Prostate gland (tissue), 2 donors: ENCODE measurements at regions not wholly inside any gene's neighbourhood (a gene's known extent, or its start where the extent isn't known, plus 50 kb on each side); places are given as distances from the start of the nearest gene placed in this dataset.

Experiments
- DNase-seq: peaks from one replicate; pipeline ENCODE4 v3.0.0-alpha.2; 2019; ENCODE audit warnings: low spot score
- H3K27ac ChIP-seq, 2 donors: fragments of 200-600 bp; sonication (generic); 2 replicates each; pipeline ENCODE4 v1.5.1; 2017 to 2019
- H3K27me3 ChIP-seq: fragments of 200-600 bp; sonication (generic); replicated peaks from 2 replicates; pipeline ENCODE4 v1.5.1; 2019; ENCODE audit not compliant: insufficient read depth
- H3K36me3 ChIP-seq, 2 donors: fragments of 200-600 bp; sonication (generic); 1 replicate in 1 of 2; 2 replicates in 1 of 2; pipeline versions ENCODE4 v1.5.1 to v1.8.1; 2017 to 2019
- H3K4me1 ChIP-seq: fragments of 200-600 bp; sonication (generic); replicated peaks from 2 replicates; pipeline ENCODE4 v1.5.1; 2019
- H3K4me3 ChIP-seq, 2 donors: fragments of 200-600 bp; sonication (generic); 2 replicates each; pipeline ENCODE4 v1.5.1; 2017 to 2019
- H3K9me3 ChIP-seq: fragments of 200-600 bp; sonication (generic); 2 replicates; pipeline ENCODE4 v1.5.1; 2017
- CTCF ChIP-seq, 4 experiments: fragments of 200-600 bp in 2 of 4; fragments of 450-650 bp in 2 of 4; sonication (generic) in 2 of 4; IDR thresholded peaks; 1 replicate in 3 of 4; 2 replicates in 1 of 4; pipeline ENCODE4 v1.5.1; 2016 to 2019; ENCODE audit warnings: antibody characterized with exemption in 4 of 4, mild to moderate bottlenecking in 2 of 4, moderate library complexity in 2 of 4
- POLR2A ChIP-seq: fragments of 450-650 bp; IDR thresholded peaks from one replicate; pipeline ENCODE4 v1.6.1; 2016; ENCODE audit warnings: antibody characterized with exemption, mild to moderate bottlenecking
- POLR2AphosphoS5 ChIP-seq: sonication (generic); formaldehyde crosslinking; IDR thresholded peaks from one replicate; pipeline ENCODE4 v1.6.1; 2017; ENCODE audit warnings: antibody characterized with exemption
- WGBS: methylation state at CpG from one replicate; pipeline ENCODE4 v1.1.5; 2018; 5-methylcytosine and 5-hydroxymethylcytosine counted together
- intact Hi-C: fragments of 100-400 bp; cut with DNase I; formaldehyde crosslinking; loops from one replicate; pipeline ENCODE4 v1.14.2; 2022

GRCh38 chr15:93467337-93467736, 378.3 kb upstream of the RGMA start:
- H3K4me1 ChIP-seq, result no peaks in the 10 kb centered on the region
- intact Hi-C loops, result no loop called here
- no peak for DNase-seq

GRCh38 chr15:93466380-93466779, 377.4 kb upstream of the RGMA start:
- intact Hi-C loops, result no loop called here
- Histone ChIP-seq H3K27me3 (no peaks in the 10 kb centered on the region), H3K36me3 (no peaks in the 10 kb centered on the region), H3K9me3 (no peaks in the 10 kb centered on the region), H3K27ac (no peak overlapping the region), H3K4me3 (no peak overlapping the region), H3K4me1 (no peaks in the 10 kb centered on the region)
- no peak for TF ChIP-seq POLR2A
- TF ChIP-seq CTCF (IDR thresholded peaks at IDR 0.05), result no peak
- no peak for TF ChIP-seq POLR2AphosphoS5
- no peak for DNase-seq
- 59% methylated on average over 1 of the region's 1 CpG for WGBS

More at GRCh38 chr15:93467337-93467736, 378.3 kb upstream of the RGMA start:
- no peak overlapping the region for H3K4me3 ChIP-seq
- H3K27ac ChIP-seq, result no peak overlapping the region
- no peaks in the 10 kb centered on the region for H3K27me3 ChIP-seq
- no peaks in the 10 kb centered on the region for H3K9me3 ChIP-seq
- no peaks in the 10 kb centered on the region for H3K36me3 ChIP-seq
- 23% methylated on average over 3 of the region's 3 CpGs for WGBS
- TF ChIP-seq CTCF (IDR thresholded peaks at IDR 0.05), result no peak
- TF ChIP-seq POLR2A, result no peak
- no peak for TF ChIP-seq POLR2AphosphoS5

- H3K36me3 ChIP-seq, result no peaks in the 10 kb centered on the region
- intact Hi-C loops, result no loop called here
- 87% methylated on average over 4 of the region's 4 CpGs for WGBS
- no peaks in the 10 kb centered on the region for H3K27me3 ChIP-seq
- H3K9me3 ChIP-seq, result no peaks in the 10 kb centered on the region
- DNase-seq, result no peak
- no peak overlapping the region for H3K4me3 ChIP-seq
- H3K4me1 ChIP-seq, result no peaks in the 10 kb centered on the region
- no peak overlapping the region for H3K27ac ChIP-seq
- TF ChIP-seq POLR2AphosphoS5 (no peak), POLR2A (no peak), CTCF (IDR thresholded peaks at IDR 0.05) (no peak)
Observed at GRCh38 chr15:93462690-93463089, 373.7 kb upstream of the RGMA start.

- Histone ChIP-seq H3K27me3 (no peaks in the 10 kb centered on the region), H3K9me3 (no peaks in the 10 kb centered on the region), H3K36me3 (no peaks in the 10 kb centered on the region), H3K27ac (no peak overlapping the region), H3K4me1 (no peaks in the 10 kb centered on the region), H3K4me3 (no peak overlapping the region)
- TF ChIP-seq POLR2AphosphoS5 (no peak), POLR2A (no peak), CTCF (IDR thresholded peaks at IDR 0.05) (no peak)
- no peak for DNase-seq
- intact Hi-C loops, result no loop called here
Observed at GRCh38 chr15:93460717-93461116, 371.7 kb upstream of the RGMA start.

GRCh38 chr15:93459396-93459795, 370.4 kb upstream of the RGMA start:
- intact Hi-C loops, result no loop called here
- Histone ChIP-seq H3K4me3 (no peak overlapping the region), H3K9me3 (no peaks in the 10 kb centered on the region), H3K27me3 (no peaks in the 10 kb centered on the region), H3K4me1 (no peaks in the 10 kb centered on the region), H3K36me3 (no peaks in the 10 kb centered on the region), H3K27ac (no peak overlapping the region)
- no peak for TF ChIP-seq CTCF (IDR thresholded peaks at IDR 0.05)
- 90% methylated on average over 3 of the region's 3 CpGs for WGBS
- no peak for DNase-seq
